ENCODE measurements at regions not wholly inside any gene's neighbourhood (a gene's known extent, or its start where the extent isn't known, plus 50 kb on each side); places are given as distances from the start of the nearest gene placed in this dataset.
"Not testable (repeated sequence)": the region's sequence is repeated elsewhere in the genome, so short reads cannot be mapped to it uniquely, and the experiment has no call there.

GRCh38 chr3:152772674-152773225, 62.2 kb upstream of the P2RY1 start:
- H3F3A ChIP-seq (ENCODE audit: insufficient read depth), result no peaks in the 10 kb centered on the region
- no peak overlapping the region for H3K4me2 ChIP-seq (ENCODE audit: low read depth, low read length, poor library complexity, severe bottlenecking)
- no peaks in the 10 kb centered on the region for H4K20me1 ChIP-seq (ENCODE audit: low read depth, low read length)
- no peak for TF ChIP-seq EZH2phosphoT487 (conservative IDR thresholded peaks at IDR 0.05; ENCODE audit: low read length)
- TF ChIP-seq CTCF (IDR thresholded peaks at IDR 0.05; ENCODE audit: insufficient read depth, low read length, poor library complexity, severe bottlenecking), result no peak
- H3K4me3 ChIP-seq (ENCODE audit: insufficient read depth, low read length, poor library complexity, severe bottlenecking), result no peak overlapping the region
- H3K79me2 ChIP-seq (ENCODE audit: insufficient read depth, low read length), result no peaks in the 10 kb centered on the region
- H2AFZ ChIP-seq (ENCODE audit: low read depth, low read length, severe bottlenecking), result no peak overlapping the region
- H3K9me3 ChIP-seq (ENCODE audit: insufficient read depth, low read length), result no peaks in the 10 kb centered on the region
- no peaks in the 10 kb centered on the region for H3K27me3 ChIP-seq (ENCODE audit: low read length)
- H3K9me2 ChIP-seq (replicated peaks; ENCODE audit: insufficient read depth, low read length), result no peaks in the 10 kb centered on the region
- H3K27ac ChIP-seq (ENCODE audit: low read depth, low read length), result no peak overlapping the region
- H3K9ac ChIP-seq (ENCODE audit: low read length), result no peak overlapping the region
- H3K36me3 ChIP-seq (ENCODE audit: low read length), result no peaks in the 10 kb centered on the region

DNA sequence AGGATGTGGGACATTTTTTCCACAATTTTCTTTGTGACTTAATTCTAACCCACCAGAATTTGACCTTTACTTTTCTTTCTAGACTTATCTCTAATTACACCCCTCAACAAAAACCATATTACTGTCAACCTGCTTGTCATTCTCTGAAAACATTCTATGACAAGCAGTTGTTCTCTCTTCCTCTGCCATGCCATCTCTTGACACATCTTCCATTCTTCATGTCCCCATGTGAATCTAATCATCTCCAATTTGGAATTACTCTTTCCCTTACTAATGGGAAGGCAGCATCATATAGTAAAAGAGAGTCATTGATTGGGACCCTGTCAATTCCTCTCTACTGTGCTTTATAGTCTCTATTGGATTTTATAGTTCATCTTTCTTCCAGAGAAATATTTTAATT, 61.3 kb upstream of the P2RY1 start:
- Histone ChIP-seq H3K9me2 (replicated peaks; ENCODE audit: insufficient read depth, low read length) (no peaks in the 10 kb centered on the region), H3K9ac (ENCODE audit: low read length) (no peak overlapping the region), H3K36me3 (ENCODE audit: low read length) (no peaks in the 10 kb centered on the region), H3K79me2 (ENCODE audit: insufficient read depth, low read length) (no peaks in the 10 kb centered on the region), H2AFZ (ENCODE audit: low read depth, low read length, severe bottlenecking) (no peak overlapping the region), H3K27ac (ENCODE audit: low read depth, low read length) (no peak overlapping the region), H4K20me1 (ENCODE audit: low read depth, low read length) (no peaks in the 10 kb centered on the region), H3K4me2 (ENCODE audit: low read depth, low read length, poor library complexity, severe bottlenecking) (no peak overlapping the region), H3K27me3 (ENCODE audit: low read length) (no peaks in the 10 kb centered on the region), H3K9me3 (ENCODE audit: insufficient read depth, low read length) (no peaks in the 10 kb centered on the region), H3K4me3 (ENCODE audit: insufficient read depth, low read length, poor library complexity, severe bottlenecking) (no peak overlapping the region), H3F3A (ENCODE audit: insufficient read depth) (no peaks in the 10 kb centered on the region)
- no peak for TF ChIP-seq EZH2phosphoT487 (conservative IDR thresholded peaks at IDR 0.05; ENCODE audit: low read length)
- TF ChIP-seq CTCF (IDR thresholded peaks at IDR 0.05; ENCODE audit: insufficient read depth, low read length, poor library complexity, severe bottlenecking), result no peak

DNA sequence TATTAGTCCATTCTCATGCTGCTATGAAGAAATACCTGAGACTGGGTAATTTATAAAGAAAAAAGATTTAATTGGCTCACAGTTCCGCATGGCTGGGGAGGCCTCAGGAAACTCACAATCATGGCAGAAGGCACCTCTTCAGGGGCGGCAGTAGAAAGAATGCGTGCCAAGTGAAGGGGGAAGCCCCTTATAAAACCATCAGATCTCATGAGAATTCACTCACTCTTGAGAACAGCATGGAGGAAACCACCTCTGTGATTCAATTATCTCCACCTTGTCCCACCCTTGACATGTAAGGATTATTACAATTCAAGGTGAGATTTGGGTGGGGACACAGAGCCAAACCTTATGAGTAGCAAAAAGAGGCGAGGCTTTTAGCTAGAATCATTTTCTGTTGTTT, 60.7 kb upstream of the P2RY1 start:
- H3K9me3 ChIP-seq (ENCODE audit: insufficient read depth, low read length); H2AFZ ChIP-seq (ENCODE audit: low read depth, low read length, severe bottlenecking); H3K4me3 ChIP-seq (ENCODE audit: insufficient read depth, low read length, poor library complexity, severe bottlenecking); H3K9me2 ChIP-seq (replicated peaks; ENCODE audit: insufficient read depth, low read length); H3K36me3 ChIP-seq (ENCODE audit: low read length); H4K20me1 ChIP-seq (ENCODE audit: low read depth, low read length); H3K27me3 ChIP-seq (ENCODE audit: low read length); H3K27ac ChIP-seq (ENCODE audit: low read depth, low read length); H3K4me2 ChIP-seq (ENCODE audit: low read depth, low read length, poor library complexity, severe bottlenecking); H3K9ac ChIP-seq (ENCODE audit: low read length); H3K79me2 ChIP-seq (ENCODE audit: insufficient read depth, low read length); H3F3A ChIP-seq (ENCODE audit: insufficient read depth): not testable (repeated sequence)

DNA sequence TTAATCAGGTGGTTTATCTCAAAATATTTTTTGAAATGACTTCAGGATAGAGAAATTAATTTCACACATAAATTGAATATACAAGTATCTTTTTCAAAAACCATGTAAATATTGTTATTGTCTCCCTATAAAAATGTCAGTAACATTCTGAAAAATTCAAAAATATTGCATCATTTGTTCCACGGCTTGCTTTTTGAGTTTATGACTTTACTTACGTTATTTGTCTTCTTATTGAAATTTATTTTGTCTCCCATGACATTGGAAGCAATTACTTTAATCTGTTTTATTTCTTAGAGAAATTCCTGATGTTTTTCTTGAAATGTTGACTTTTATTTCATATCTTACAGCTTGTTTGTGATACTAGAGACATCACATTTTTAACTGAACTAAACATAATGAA, 56.9 kb upstream of the P2RY1 start:
- no peak overlapping the region for H3K4me3 ChIP-seq (ENCODE audit: insufficient read depth, low read length, poor library complexity, severe bottlenecking)
- no peak overlapping the region for H3K4me2 ChIP-seq (ENCODE audit: low read depth, low read length, poor library complexity, severe bottlenecking)
- H2AFZ ChIP-seq (ENCODE audit: low read depth, low read length, severe bottlenecking), result no peak overlapping the region
- H3K27ac ChIP-seq (ENCODE audit: low read depth, low read length), result no peak overlapping the region
- TF ChIP-seq EZH2phosphoT487 (conservative IDR thresholded peaks at IDR 0.05; ENCODE audit: low read length), result no peak
- TF ChIP-seq CTCF (IDR thresholded peaks at IDR 0.05; ENCODE audit: insufficient read depth, low read length, poor library complexity, severe bottlenecking), result no peak
- no peaks in the 10 kb centered on the region for H3F3A ChIP-seq (ENCODE audit: insufficient read depth)
- no peak overlapping the region for H3K9ac ChIP-seq (ENCODE audit: low read length)
- H4K20me1 ChIP-seq (ENCODE audit: low read depth, low read length), result no peaks in the 10 kb centered on the region
- H3K27me3 ChIP-seq (ENCODE audit: low read length), result no peaks in the 10 kb centered on the region
- no peaks in the 10 kb centered on the region for H3K9me2 ChIP-seq (replicated peaks; ENCODE audit: insufficient read depth, low read length)
- no peaks in the 10 kb centered on the region for H3K36me3 ChIP-seq (ENCODE audit: low read length)
- no peaks in the 10 kb centered on the region for H3K9me3 ChIP-seq (ENCODE audit: insufficient read depth, low read length)
- H3K79me2 ChIP-seq (ENCODE audit: insufficient read depth, low read length), result no peaks in the 10 kb centered on the region

All from SU-DHL-6 (cell line).